SK-N-DZ (cell line): ENCODE measurements at regions not wholly inside any gene's neighbourhood (a gene's known extent, or its start where the extent isn't known, plus 50 kb on each side); places are given as distances from the start of the nearest gene placed in this dataset.
"Not testable (repeated sequence)": the region's sequence is repeated elsewhere in the genome, so short reads cannot be mapped to it uniquely, and the experiment has no call there.

Experiments
- DNase-seq: peaks from one replicate; pipeline ENCODE4 v3.0.0-alpha.2; 2015; ENCODE audit warnings: low spot score

- DNase-seq = peak; percentile 92
These were observed 281.4 kb upstream of the KCNH7 start for GRCh38 chr2:163119966-163120365.

DNA sequence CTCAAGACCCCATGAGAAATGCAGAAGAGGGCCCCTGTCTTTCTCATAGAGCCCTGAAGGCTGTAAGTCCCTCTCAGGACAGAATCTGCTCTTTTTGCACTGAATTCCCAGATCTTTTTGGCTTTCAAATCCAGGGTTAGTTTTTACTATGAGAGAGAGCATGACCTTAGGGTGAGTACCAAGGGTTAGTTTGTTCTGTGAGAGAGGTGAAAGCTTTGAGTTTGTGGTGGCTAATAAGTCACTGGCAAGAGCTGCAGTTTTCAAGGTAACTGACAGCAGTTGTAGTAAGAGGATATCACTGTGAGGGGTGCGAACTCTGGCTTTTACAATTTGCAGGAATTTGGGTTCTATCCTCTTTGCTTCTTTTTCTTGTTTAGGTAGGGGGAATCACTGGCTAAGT lies 248.4 kb upstream of the KCNH7 start:
- peak; percentile 30 for DNase-seq

DNA sequence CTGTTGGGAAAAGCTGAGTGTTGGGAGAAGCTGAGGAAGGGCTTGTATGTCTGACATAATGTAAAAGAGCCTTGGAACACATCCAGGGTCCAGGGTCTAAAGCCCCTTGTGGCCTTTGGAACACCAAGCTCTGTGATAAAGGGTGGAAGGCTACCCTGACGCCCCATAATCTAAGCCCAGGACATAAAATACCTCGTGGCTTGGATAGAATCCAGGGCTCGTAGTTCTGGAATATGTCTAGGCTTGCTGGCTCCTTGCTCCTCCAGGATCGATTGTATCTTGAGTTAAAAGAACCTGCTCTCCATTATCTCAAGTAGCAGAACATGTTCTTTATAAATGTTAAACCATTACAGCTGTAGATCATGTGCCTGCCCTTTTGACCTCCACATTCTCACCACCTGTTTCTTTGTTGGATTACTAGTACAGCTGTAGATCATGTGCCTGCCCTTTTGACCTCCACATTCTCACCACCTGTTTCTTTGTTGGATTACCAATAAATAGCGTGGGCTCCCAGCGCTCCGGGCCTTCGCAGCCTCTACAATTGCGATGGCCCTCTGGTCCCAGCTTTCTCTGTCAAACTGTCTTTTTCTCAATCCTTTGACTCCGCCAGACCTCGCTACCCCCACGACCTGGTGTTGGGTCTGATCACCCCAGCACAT lies 246.9 kb upstream of the KCNH7 start:
- peak; percentile 99 for DNase-seq

GRCh38 chr2:163081754-163082153 lies 243.2 kb upstream of the KCNH7 start:
- no peak for DNase-seq

DNA sequence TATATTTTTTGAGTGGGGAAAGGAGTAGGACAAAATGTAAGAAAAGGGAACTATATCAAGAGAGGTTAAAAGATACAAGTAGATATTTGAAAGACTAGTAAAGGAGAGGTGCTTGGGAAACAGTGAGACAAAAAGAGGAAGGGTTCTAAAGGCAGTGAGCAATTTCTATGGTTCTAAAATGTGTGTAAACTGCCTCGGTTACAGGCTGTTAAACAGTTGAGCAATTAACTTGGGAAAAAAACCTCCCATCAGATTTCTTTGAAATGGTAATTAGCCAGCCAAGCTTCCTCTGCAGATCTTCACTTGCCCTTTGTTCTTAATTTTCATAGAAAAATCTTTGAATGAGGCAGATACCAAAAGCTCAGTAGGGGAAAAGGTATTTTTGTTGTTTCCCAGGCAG lies 238.7 kb upstream of the KCNH7 start:
- no peak for DNase-seq

DNA sequence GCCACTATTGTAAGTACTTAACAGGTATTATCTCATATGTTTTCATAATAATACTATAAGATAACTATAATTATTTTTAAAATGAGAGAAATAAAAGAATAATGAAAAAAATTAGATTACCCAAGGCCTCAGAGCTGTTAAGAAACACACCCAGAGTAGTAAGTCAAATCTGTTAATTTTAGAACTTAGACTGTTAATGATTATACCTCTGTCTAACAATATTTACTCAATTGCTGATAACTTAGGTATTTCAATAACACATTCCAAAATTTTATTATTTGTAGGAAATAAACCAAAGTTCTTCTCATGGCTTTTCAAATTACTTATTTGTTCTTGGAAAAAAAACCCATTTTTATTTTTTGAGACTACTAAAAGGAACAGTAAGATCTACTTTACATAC lies 227.5 kb upstream of the KCNH7 start:
- no peak for DNase-seq

- DNase-seq = no peak
These were observed 224.0 kb upstream of the KCNH7 start for GRCh38 chr2:163062524-163062923.

GRCh38 chr2:163046615-163047014 lies 208.0 kb upstream of the KCNH7 start:
- DNase-seq = no peak

DNA sequence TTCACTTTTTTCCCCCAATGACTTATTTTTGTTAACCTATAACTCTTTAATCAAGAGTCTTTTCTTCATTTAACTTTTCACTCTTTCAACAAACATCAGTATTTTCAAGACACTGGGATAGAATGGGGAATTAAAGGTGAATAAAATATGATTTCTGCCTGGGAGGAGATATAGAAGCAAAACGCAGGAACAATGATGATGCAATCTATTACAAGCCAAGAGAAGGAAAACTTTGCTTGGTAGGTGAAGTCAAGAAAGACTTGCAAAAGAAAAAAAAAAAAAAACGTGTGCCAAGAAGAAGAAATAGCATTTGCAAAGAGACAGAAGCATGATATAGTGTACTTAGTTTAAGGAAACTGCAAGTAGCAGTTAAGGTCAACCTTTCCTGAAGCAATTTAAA lies 207.3 kb upstream of the KCNH7 start:
- DNase-seq = no peak

GRCh38 chr2:163044114-163044513 lies 205.5 kb upstream of the KCNH7 start:
- peak; percentile 12 for DNase-seq

DNA sequence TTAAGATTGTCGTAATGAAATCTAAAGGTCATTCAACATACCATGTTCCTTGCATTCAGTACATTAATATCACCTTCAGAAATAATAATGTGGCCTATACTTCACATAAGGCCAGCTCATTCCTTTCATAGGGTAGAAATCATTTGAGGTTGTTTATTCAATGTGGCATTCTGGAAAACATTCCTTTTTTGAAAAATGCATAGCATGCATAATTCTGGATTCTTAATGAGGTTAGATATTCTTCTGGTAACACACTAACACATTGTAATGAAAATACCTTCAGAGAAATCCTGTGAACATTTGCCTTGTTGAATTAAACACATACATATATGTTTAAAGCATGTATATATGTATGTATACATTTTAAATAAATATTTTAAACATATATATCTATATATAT lies 204.6 kb upstream of the KCNH7 start:
- DNase-seq = no peak

DNA sequence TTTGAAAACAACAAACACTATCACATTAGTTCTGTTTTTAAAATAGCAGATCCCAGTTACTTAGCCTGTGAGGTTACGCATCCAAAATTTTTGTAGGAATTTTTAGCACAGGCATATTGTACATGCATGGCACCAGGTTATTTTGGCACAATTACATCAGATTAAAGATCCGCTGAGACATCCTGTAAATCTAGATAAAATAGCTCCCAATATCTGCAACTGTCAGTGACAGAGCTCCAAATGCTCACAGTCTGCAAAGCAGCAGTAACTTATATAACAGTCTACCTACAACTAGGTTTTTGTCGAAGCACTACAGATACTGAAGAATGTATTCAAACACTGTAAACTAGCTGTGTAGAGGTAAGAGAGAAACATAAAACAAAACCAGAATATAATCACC lies 200.7 kb upstream of the KCNH7 start:
- no peak for DNase-seq

GRCh38 chr2:163028807-163029206 lies 190.2 kb upstream of the KCNH7 start:
- no peak for DNase-seq

- DNase-seq = not testable (repeated sequence)
These were observed 187.7 kb upstream of the KCNH7 start for GRCh38 chr2:163026136-163026775.

GRCh38 chr2:163016882-163017281 lies 178.3 kb upstream of the KCNH7 start:
- DNase-seq = not testable (repeated sequence)

DNA sequence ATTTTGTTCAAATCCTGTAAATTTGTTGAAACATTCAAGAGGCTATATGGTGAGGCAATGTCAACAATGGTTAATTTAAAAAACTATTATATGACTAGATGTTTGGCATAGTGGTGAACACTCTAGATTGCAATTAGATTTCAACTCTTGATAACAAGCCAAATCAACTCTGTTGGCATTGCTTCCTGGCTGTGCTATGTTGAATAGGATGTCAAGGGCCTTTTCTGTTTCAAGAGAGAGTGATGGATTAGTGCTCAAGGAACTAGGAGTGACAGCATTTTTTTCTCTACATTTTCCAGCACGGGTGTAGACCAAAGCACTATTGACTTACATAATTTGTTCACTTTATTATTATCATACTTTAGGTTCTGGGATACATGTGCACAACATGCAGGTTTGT lies 172.4 kb upstream of the KCNH7 start:
- DNase-seq = no peak

DNA sequence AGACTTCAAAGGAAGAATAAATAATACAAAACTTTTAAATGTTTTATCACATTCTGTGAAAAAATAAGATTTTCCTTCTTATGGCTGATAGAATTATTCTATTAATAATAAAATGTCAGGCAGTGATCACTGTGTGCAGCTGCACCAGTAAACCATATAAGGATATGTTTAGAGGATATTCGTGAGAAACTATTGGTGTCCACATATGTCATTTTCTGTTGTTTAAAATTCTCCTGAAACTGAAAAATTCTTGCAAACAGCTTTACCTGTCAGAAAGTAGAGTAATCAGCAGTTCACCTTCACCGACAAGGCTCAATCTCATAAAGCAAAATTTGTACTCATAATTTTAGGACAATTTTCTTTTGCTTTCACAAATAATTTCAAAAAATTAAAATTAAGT lies 170.1 kb upstream of the KCNH7 start:
- no peak for DNase-seq

- no peak for DNase-seq
These were observed 156.2 kb upstream of the KCNH7 start for GRCh38 chr2:162994718-162995117.

GRCh38 chr2:162992828-162993227 lies 154.3 kb upstream of the KCNH7 start:
- DNase-seq = no peak

DNA sequence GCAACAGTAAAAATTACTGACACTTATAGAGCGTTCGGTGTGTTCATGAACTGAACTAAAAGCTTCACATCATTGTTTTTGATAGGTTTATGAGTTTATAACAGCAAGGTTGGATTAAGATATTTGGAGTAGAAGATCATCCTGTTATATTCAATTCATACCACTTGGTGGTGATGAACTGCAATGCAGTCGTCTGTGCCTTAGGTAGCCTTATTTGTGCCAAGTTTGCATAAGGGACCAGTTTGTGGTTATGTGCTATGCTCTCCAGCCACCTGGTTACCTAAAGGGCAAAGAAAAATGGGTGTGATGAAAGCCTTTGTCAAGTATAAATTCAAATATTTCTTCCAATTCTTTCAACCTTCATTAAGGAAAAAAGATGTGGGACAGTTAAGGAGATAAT lies 150.9 kb upstream of the KCNH7 start:
- peak; percentile 21 for DNase-seq

- DNase-seq = no peak
These were observed 136.2 kb upstream of the KCNH7 start for GRCh38 chr2:162974771-162975170.

- no peak for DNase-seq
These were observed 133.8 kb upstream of the KCNH7 start for GRCh38 chr2:162972383-162972782.

- peak; percentile 34 for DNase-seq
These were observed 129.7 kb upstream of the KCNH7 start for GRCh38 chr2:162968306-162968705.

DNA sequence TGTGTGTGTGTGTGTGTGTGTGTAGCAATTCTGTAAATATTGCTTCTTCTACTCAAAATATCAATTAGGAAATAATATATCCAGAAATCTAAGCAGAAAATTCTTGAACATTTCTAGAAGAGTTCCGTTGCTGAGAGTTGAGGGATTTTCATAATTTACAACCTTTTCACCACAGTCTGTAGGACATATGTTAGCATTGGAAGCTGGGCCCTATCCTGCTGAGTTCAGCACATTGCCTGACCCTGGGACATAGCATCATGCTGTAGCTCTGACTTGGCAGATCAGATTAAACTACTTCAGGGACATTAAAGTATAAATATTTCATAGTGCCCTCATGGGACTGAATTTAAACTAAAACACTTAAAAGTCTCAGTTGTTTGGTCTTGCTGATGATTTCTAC lies 129.2 kb upstream of the KCNH7 start:
- peak; percentile 69 for DNase-seq
